GM12891 (cell line): ENCODE measurements at regions not wholly inside any gene's neighbourhood (a gene's known extent, or its start where the extent isn't known, plus 50 kb on each side); places are given as distances from the start of the nearest gene placed in this dataset.

Experiments used
- POLR2AphosphoS5 ChIP-seq: IDR thresholded peaks from 2 replicates; pipeline ENCODE4 v1.6.1; 2011; ENCODE audit warnings: low read depth, low read length, control low read depth
- TAF1 ChIP-seq: IDR thresholded peaks from 2 replicates; pipeline ENCODE4 v1.6.1; 2011; ENCODE audit warnings: low read depth, low read length, control low read depth

DNA sequence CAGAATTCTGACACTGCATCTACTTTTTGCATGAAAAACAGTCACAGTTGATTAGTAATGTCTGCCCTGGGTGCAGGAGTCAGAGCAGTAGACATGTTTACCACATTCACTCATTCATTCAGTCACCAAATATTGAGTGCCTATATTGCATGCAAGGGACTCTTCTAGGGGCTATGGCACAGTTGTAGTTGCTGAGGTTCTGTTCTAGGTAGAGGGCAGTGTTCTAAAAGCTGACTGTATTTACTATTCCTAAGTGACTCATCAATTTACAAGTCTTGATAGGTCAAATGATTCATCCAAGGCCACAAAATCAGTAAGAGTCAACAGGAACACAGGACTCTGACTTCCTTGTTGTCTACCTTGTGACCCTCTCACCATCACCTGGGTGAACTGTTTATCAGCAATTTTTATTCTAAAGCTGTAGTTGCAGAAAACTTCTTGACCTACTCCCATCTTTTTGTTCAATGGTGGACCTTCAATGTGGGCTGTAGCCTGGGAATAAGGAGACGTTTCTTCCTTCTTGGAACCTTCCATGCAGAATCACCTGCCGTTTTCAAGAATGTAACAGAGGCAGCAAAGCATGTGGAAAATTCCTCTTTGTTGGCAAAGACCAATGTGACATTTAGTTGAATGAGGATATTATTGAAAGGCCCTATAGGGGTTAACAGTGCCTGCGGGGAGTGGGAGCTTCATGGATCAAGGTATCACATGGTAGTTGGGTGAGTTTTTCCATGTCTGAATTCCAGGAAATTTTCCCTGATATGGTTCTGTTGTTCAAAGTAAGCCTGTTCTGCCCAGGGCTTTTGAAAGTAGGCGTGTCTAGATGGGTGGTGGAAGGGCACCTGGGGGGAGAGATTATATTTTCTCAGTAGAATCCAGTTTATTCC, 223.2 kb downstream of the KTN1 start:
- TF ChIP-seq POLR2AphosphoS5 (no peak), TAF1 (no peak)
